ENCODE measurements at regions not wholly inside any gene's neighbourhood (a gene's known extent, or its start where the extent isn't known, plus 50 kb on each side); places are given as distances from the start of the nearest gene placed in this dataset.
"Not testable (repeated sequence)": the region's sequence is repeated elsewhere in the genome, so short reads cannot be mapped to it uniquely, and the experiment has no call there.

GRCh38 chr1:223952801-223953200 lies 107.1 kb upstream of the TP53BP2 start:
- DNase-seq: not testable (repeated sequence)

DNA sequence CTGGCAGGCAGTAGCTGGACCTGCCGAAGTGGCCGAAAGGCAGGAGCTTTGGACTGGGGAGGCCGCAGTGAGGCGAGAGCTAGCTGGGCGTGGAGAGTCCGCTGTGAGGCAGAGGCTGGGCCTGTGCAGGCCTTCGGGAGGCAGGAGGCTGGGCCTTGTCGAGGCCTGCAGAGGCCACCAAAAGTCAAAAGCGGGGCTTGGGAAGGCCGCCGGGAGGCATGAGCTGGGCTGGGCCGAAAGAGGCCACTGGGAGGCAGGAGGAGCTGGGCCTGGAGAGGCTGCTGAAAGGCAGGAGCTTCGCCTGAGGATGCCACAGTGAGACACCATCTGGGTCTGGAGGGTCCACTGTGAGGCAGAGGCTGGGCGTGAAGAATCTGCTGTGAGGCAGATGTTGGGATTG lies 105.8 kb upstream of the TP53BP2 start:
- DNase-seq: not testable (repeated sequence)

DNA sequence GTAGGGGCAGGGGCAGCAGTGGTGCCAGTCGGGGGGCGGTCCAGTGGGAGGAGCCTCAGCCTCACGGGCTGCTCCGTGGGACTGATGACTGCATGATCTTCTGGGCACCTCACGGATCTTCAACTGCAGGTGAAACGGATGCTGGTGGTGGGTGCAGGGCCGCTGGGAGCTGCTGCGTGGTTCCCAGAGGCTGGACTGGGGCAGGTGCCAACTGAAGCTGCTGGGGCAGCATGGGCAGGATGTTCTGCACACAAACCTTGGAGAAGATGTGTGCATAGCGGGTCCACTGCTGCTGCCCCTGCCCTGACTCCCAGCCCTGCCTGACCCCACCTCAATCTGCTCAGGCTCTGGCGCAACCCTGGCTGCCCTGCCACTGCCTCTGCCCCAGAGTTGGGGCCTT lies 104.2 kb upstream of the TP53BP2 start:
- DNase-seq: not testable (repeated sequence)

GRCh38 chr1:223948041-223948440 lies 102.3 kb upstream of the TP53BP2 start:
- not testable (repeated sequence) for DNase-seq

- DNase-seq: not testable (repeated sequence)
These were observed 90.8 kb upstream of the TP53BP2 start for GRCh38 chr1:223936592-223936991.

DNA sequence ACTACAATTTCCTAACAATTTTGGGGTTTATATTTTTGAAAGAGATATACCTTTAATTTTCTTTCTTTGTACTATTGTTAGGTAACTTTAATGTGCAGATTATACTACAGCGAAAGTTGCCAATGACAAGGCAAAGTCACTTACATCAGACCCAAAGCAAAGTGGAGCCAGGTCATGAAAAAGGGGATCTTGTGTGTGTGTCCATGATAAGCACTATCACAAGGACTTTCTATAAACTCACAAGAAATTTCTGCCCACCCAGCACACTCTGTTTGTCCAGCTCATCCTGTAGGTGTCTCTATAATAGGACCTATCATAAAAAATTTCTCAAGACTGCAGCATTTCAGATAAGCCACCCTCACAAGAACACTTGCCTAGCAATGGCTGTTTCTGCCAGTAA lies 85.7 kb upstream of the TP53BP2 start:
- not testable (repeated sequence) for DNase-seq

DNA sequence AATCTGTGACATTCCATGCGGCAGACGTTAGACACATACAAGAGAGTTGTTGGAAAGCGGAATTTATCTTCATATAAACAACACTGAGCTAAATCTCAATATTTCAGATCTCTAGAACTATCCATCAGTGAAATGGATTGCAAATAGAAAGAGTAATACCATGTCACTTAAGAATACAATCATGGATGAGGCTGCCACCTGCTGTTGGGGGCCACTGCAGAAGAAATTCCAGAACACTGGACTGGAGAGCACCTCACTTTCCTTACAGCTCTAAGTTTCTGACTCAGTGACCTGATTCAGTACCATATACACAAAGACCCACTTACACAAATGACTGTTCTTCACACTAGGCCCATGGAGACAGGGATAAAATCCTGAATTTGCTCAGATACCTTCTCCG lies 75.1 kb upstream of the TP53BP2 start:
- not testable (repeated sequence) for DNase-seq

DNA sequence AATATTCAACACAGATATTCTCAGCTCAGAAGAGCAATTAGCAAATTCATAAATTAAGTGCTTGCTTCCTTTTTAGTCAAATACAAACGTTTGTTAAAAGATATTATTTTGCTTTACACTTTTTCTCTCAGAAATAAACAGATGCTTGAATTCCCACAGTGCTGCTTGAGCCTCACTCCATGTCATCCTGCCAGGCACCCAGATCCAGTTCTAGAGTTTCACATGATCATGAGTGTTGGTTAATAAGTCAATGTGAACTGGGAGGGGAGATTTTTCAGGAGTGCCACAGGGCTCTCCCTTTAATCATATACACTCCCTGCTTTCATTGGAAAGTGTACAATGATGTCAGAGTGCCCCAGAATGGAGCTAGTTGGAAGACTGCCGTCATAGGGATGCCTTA lies 69.7 kb upstream of the TP53BP2 start:
- DNase-seq: not testable (repeated sequence)

GRCh38 chr1:223913715-223914114 lies 68.0 kb upstream of the TP53BP2 start:
- not testable (repeated sequence) for DNase-seq

- DNase-seq: not testable (repeated sequence)
These were observed 62.3 kb upstream of the TP53BP2 start for GRCh38 chr1:223907943-223908587.

DNA sequence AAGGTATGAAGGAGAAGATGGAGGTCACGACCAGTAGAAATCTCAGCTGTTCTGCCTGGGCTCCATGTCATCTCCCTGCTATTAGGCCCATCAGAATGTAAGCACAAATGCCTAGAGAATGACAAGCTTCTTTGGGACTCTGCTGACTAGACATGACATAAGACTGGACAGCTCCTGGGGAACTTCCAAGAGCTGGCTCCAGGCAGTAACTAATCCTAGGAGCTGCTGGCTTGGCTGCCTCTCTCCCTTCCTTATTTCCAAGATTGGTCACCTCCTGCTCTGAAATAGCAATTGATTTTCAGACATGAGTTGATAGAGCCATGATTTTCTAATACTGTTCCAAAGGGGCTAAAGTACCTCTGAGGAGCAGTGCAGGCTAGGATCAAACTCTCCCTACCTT lies 57.5 kb upstream of the TP53BP2 start:
- not testable (repeated sequence) for DNase-seq

- DNase-seq: not testable (repeated sequence)
These were observed 54.0 kb upstream of the TP53BP2 start for GRCh38 chr1:223899775-223900174.

GRCh38 chr1:223897097-223897496 lies 51.4 kb upstream of the TP53BP2 start:
- DNase-seq: not testable (repeated sequence)

GRCh38 chr1:223895950-223896349 lies 50.2 kb upstream of the TP53BP2 start:
- not testable (repeated sequence) for DNase-seq

Measured in NCI-H774 (cell line).